HCT116 (cell line): ENCODE measurements at regions not wholly inside any gene's neighbourhood (a gene's known extent, or its start where the extent isn't known, plus 50 kb on each side); places are given as distances from the start of the nearest gene placed in this dataset.

Source experiments
- ATAC-seq: fragments of 200-7000 bp; cut with Tn5 transposase; 2 replicates; pipeline ENCODE4 v1.9.1; 2020; ENCODE audit warnings: mild to moderate bottlenecking, moderate library complexity
- BruUV-seq: library from RNA; stranded (reverse); fragments of 400-500 nt; replicated peaks from 2 replicates; lab custom pipeline; 2021; lab: Mats Ljungman, UMichigan
- CTCF ChIA-PET: fragments of 300-600 bp; sonication (Branson Sonifier 250); formaldehyde crosslinking; loops from one replicate; lab custom pipeline; 2021; ENCODE audit warnings: antibody characterized with exemption; lab: Charles Lee
- POLR2A ChIA-PET: fragments of 300-600, 350-600 bp; sonication (Branson Sonifier 250); formaldehyde crosslinking; loops from one replicate; lab custom pipeline; 2021; ENCODE audit warnings: antibody characterized with exemption; lab: Charles Lee
- RAD21 ChIA-PET, 2 experiments: fragments of 300-600 bp; sonication (Branson Sonifier 250); formaldehyde crosslinking; loops; one replicate each; lab custom pipeline; 2023; ENCODE audit warnings: low total read pairs in 2 of 2; ENCODE audit not compliant: uncharacterized antibody in 2 of 2, unreplicated experiment in 2 of 2, low non-redundant PET in 1 of 2; lab: Charles Lee
- DNase-seq: peaks from one replicate; pipeline ENCODE4 v3.0.0-alpha.2; 2010; ENCODE audit warnings: low read depth, low spot score
- H2AFZ ChIP-seq: fragments of 200-600 bp; shearing (Covaris generic), sonication (generic); 2 replicates; pipeline ENCODE4 v1.6.1; 2017; ENCODE audit warnings: low read depth, mixed run types, mixed read lengths, antibody characterized with exemption, low read length; ENCODE audit not compliant: poor library complexity, severe bottlenecking
- H3K27ac ChIP-seq: 2 replicates; pipeline ENCODE4 v1.5.1; 2012; ENCODE audit warnings: low read depth, low read length
- H3K27me3 ChIP-seq: fragments of 200-600 bp; sonication (generic); 2 replicates; pipeline ENCODE4 v1.6.1; 2016; ENCODE audit warnings: mixed run types, low read length, mixed read lengths; ENCODE audit not compliant: insufficient read depth
- H3K36me3 ChIP-seq, 2 experiments: fragments of 200-500 bp in 1 of 2; fragments of 200-600 bp in 1 of 2; sonication (Bioruptor generic) in 1 of 2; sonication (generic) in 1 of 2; 2 replicates each; pipeline versions ENCODE4 v1.5.1 to v1.6.1; 2014 to 2016; ENCODE audit warnings: low read length in 2 of 2, inconsistent platforms in 1 of 2, mixed read lengths in 1 of 2, mixed run types in 1 of 2; ENCODE audit not compliant: insufficient read depth in 2 of 2, control insufficient read depth in 1 of 2
- H3K4me1 ChIP-seq, 2 experiments: fragments of 200-600 bp in 1 of 2; sonication (generic) in 1 of 2; 2 replicates each; pipeline versions ENCODE4 v1.5.1 to v1.6.1; 2012 to 2017; ENCODE audit warnings: low read length in 2 of 2, inconsistent platforms in 1 of 2, mild to moderate bottlenecking in 1 of 2, mixed read lengths in 1 of 2, mixed run types in 1 of 2, moderate library complexity in 1 of 2; ENCODE audit not compliant: insufficient read depth in 2 of 2, control insufficient read depth in 1 of 2
- H3K4me2 ChIP-seq: fragments of 200-600 bp; sonication (generic); 2 replicates; pipeline ENCODE4 v1.6.1; 2017; ENCODE audit warnings: mixed run types, low read length, mixed read lengths
- H3K4me3 ChIP-seq, 2 experiments: fragments of 200-600 bp in 1 of 2; sonication (generic) in 1 of 2; replicated peaks in 1 of 2; 2 replicates each; pipeline ENCODE4 v1.5.1; 2011 to 2016; ENCODE audit warnings: low read length in 2 of 2, control low read depth in 1 of 2, low read depth in 1 of 2, mild to moderate bottlenecking in 1 of 2, mixed read lengths in 1 of 2, mixed run types in 1 of 2
- H3K79me2 ChIP-seq: fragments of 200-600 bp; sonication (generic); 2 replicates; pipeline ENCODE4 v1.6.1; 2017; ENCODE audit warnings: mild to moderate bottlenecking, mixed run types, low read length, moderate library complexity, mixed read lengths; ENCODE audit not compliant: insufficient read depth
- H3K9ac ChIP-seq: fragments of 200-600 bp; sonication (generic); 2 replicates; pipeline ENCODE4 v1.6.1; 2016; ENCODE audit warnings: low read length, mixed read lengths
- H3K9me2 ChIP-seq: fragments of 200-600 bp; sonication (generic), shearing (Covaris generic); 2 replicates; pipeline ENCODE4 v1.6.1; 2017; ENCODE audit warnings: mixed run types, mild to moderate bottlenecking, moderate library complexity; ENCODE audit not compliant: insufficient read depth
- H3K9me3 ChIP-seq, 2 experiments: fragments of 200-500 bp in 1 of 2; fragments of 200-600 bp in 1 of 2; sonication (Bioruptor generic) in 1 of 2; sonication (generic) in 1 of 2; 2 replicates each; pipeline ENCODE4 v1.6.1; 2014 to 2017; ENCODE audit warnings: low read length in 2 of 2, mixed read lengths in 2 of 2, inconsistent platforms in 1 of 2, low read depth in 1 of 2, mild to moderate bottlenecking in 1 of 2, mixed run types in 1 of 2, moderate library complexity in 1 of 2; ENCODE audit not compliant: control insufficient read depth in 1 of 2, insufficient read depth in 1 of 2
- H4K20me1 ChIP-seq: fragments of 200-600 bp; sonication (generic), shearing (Covaris generic); 2 replicates; pipeline ENCODE4 v1.6.1; 2017; ENCODE audit warnings: mixed run types, mild to moderate bottlenecking, moderate library complexity; ENCODE audit not compliant: insufficient read depth
- CBX3 ChIP-seq: IDR thresholded peaks from 2 replicates; pipeline ENCODE4 v1.6.1; 2012; ENCODE audit warnings: low read depth
- CEBPB ChIP-seq: IDR thresholded peaks from 2 replicates; pipeline ENCODE4 v1.6.1; 2012; ENCODE audit warnings: low read depth
- EGR1 ChIP-seq: IDR thresholded peaks from 2 replicates; pipeline ENCODE4 v1.6.1; 2012; ENCODE audit warnings: low read depth
- EZH2 ChIP-seq: fragments of 200-600 bp; sonication (generic); IDR thresholded peaks from 2 replicates; pipeline ENCODE4 v1.6.1; 2017; ENCODE audit warnings: antibody characterized with exemption, mixed run types
- EZH2phosphoT487 ChIP-seq: fragments of 200-600 bp; IDR thresholded peaks from 2 replicates; pipeline ENCODE4 v1.6.1; 2018; ENCODE audit warnings: antibody characterized with exemption, borderline replicate concordance
- FOSL1 ChIP-seq: IDR thresholded peaks from 2 replicates; pipeline ENCODE4 v1.6.1; 2012; ENCODE audit warnings: low read depth
- JUND ChIP-seq: IDR thresholded peaks from 2 replicates; pipeline ENCODE4 v1.6.1; 2012
- POLR2A ChIP-seq: IDR thresholded peaks from 2 replicates; pipeline ENCODE4 v1.7.0; 2011; ENCODE audit warnings: borderline replicate concordance; ENCODE audit not compliant: insufficient read depth, insufficient read length; ENCODE audit errors: extremely low read depth
- POLR2AphosphoS5 ChIP-seq: IDR thresholded peaks from 2 replicates; pipeline ENCODE4 v1.6.1; 2011; ENCODE audit warnings: mild to moderate bottlenecking, low read depth, low read length, moderate library complexity
- SIN3A ChIP-seq: IDR thresholded peaks from 2 replicates; pipeline ENCODE4 v1.6.1; 2012; ENCODE audit warnings: low read depth
- SP1 ChIP-seq: IDR thresholded peaks from 2 replicates; pipeline ENCODE4 v1.6.1; 2012; ENCODE audit warnings: low read depth
- SRF ChIP-seq: IDR thresholded peaks from 2 replicates; pipeline ENCODE4 v1.6.1; 2012; ENCODE audit warnings: low read depth
- TCF7L2 ChIP-seq: IDR thresholded peaks from 2 replicates; pipeline ENCODE4 v1.7.0; 2011; ENCODE audit warnings: borderline replicate concordance, inconsistent platforms; ENCODE audit not compliant: insufficient read depth, insufficient read length; ENCODE audit errors: extremely low read depth
- YY1 ChIP-seq: IDR thresholded peaks from 2 replicates; pipeline ENCODE4 v1.6.1; 2011; ENCODE audit warnings: low read length, low read depth, moderate library complexity, mild to moderate bottlenecking; ENCODE audit not compliant: insufficient replicate concordance; ENCODE audit errors: extremely low read depth
- ZFX ChIP-seq: fragments of 450-650 bp; IDR thresholded peaks from 2 replicates; pipeline ENCODE4 v1.6.1; 2017
- intact Hi-C: fragments of 100-400 bp; cut with micrococcal nuclease; formaldehyde crosslinking; loops from 2 replicates; pipeline ENCODE4 v1.10.0; 2022
- TF ChIP-seq, protein P1 (sequence below): IDR thresholded peaks from 2 replicates; pipeline ENCODE4 v1.6.1; 2012; ENCODE audit warnings: low read depth
- TF ChIP-seq, protein P2 (sequence below): IDR thresholded peaks from 2 replicates; pipeline ENCODE4 v1.6.1; 2011; ENCODE audit warnings: mild to moderate bottlenecking, low read length, moderate library complexity; ENCODE audit not compliant: insufficient replicate concordance; ENCODE audit errors: extremely low read depth
- TF ChIP-seq, protein P3 (sequence below): IDR thresholded peaks from 2 replicates; pipeline ENCODE4 v1.6.1; 2012

DNA sequence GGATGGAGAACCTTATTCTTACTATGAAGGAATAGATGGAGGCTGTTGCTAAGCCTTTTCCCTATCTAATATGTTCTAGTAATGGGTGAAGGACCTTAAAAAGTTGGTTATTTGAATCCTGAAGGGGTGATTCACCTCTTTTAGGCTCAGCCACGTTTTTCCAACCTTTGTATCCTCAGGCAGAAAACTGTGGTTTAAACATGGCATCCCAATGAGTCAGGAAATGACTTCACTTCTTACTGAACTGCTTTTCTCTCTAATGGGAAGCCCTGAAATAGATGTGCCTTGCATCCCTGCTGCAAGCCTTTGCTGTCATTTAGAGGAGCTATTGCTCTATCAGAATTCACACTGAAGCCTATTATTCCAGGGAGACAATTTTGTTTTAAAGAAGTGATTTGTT lies 191.0 kb upstream of the ARX start:
- RAD21 ChIA-PET, result no interaction called here
- POLR2A ChIA-PET, result no interaction called here

DNA sequence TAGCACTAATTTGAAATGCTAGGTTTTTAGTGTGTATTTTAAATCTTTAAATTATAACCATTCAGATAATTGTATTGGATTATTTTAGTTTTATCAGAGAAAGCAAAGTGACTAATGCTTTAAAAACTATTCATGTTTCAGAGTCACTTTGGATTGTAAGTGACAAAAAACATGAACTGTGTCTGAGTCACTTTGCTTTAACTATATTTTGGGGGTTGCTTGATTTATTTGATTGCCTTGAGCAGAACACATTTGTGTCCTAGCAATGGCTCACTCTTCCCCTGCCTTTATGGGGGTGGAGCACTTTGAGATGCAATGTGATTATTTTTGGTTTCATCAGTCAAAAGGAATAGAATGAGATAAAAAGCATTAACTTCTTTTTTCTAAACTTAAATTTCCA lies 188.4 kb upstream of the ARX start:
- H2AFZ ChIP-seq, result no peak overlapping the region
- H3K9me2 ChIP-seq, result no peaks in the 10 kb centered on the region
- DNase-seq (no peak), ATAC-seq (no peak)
- intact Hi-C loops, result no loop called here
- CTCF ChIA-PET, result no interaction called here
- no peaks in the 10 kb centered on the region for H3K4me1 ChIP-seq
- no peak overlapping the region for H3K4me2 ChIP-seq
- H3K27me3 ChIP-seq, result no peaks in the 10 kb centered on the region
- no peaks in the 10 kb centered on the region for H3K9me3 ChIP-seq
- no TSS peak for BruUV-seq
- H3K4me3 ChIP-seq, result no peak overlapping the region
- H3K79me2 ChIP-seq, result no peaks in the 10 kb centered on the region
- H3K27ac ChIP-seq, result no peak overlapping the region
- no peaks in the 10 kb centered on the region for H3K36me3 ChIP-seq
- H3K9ac ChIP-seq, result no peak overlapping the region
- no peaks in the 10 kb centered on the region for H4K20me1 ChIP-seq
- POLR2A ChIA-PET, result no interaction called here
- RAD21 ChIA-PET, result no interaction called here
- TF ChIP-seq EZH2 (no peak), EZH2phosphoT487 (no peak), POLR2A (no peak), CBX3 (no peak), TCF7L2 (no peak), EGR1 (no peak), SP1 (no peak), YY1 (no peak), SRF (no peak), JUND (no peak), FOSL1 (no peak), ZFX (no peak)
- TF ChIP-seq, protein P1, sequence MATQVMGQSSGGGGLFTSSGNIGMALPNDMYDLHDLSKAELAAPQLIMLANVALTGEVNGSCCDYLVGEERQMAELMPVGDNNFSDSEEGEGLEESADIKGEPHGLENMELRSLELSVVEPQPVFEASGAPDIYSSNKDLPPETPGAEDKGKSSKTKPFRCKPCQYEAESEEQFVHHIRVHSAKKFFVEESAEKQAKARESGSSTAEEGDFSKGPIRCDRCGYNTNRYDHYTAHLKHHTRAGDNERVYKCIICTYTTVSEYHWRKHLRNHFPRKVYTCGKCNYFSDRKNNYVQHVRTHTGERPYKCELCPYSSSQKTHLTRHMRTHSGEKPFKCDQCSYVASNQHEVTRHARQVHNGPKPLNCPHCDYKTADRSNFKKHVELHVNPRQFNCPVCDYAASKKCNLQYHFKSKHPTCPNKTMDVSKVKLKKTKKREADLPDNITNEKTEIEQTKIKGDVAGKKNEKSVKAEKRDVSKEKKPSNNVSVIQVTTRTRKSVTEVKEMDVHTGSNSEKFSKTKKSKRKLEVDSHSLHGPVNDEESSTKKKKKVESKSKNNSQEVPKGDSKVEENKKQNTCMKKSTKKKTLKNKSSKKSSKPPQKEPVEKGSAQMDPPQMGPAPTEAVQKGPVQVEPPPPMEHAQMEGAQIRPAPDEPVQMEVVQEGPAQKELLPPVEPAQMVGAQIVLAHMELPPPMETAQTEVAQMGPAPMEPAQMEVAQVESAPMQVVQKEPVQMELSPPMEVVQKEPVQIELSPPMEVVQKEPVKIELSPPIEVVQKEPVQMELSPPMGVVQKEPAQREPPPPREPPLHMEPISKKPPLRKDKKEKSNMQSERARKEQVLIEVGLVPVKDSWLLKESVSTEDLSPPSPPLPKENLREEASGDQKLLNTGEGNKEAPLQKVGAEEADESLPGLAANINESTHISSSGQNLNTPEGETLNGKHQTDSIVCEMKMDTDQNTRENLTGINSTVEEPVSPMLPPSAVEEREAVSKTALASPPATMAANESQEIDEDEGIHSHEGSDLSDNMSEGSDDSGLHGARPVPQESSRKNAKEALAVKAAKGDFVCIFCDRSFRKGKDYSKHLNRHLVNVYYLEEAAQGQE, result no peak
- TF ChIP-seq, protein P2, sequence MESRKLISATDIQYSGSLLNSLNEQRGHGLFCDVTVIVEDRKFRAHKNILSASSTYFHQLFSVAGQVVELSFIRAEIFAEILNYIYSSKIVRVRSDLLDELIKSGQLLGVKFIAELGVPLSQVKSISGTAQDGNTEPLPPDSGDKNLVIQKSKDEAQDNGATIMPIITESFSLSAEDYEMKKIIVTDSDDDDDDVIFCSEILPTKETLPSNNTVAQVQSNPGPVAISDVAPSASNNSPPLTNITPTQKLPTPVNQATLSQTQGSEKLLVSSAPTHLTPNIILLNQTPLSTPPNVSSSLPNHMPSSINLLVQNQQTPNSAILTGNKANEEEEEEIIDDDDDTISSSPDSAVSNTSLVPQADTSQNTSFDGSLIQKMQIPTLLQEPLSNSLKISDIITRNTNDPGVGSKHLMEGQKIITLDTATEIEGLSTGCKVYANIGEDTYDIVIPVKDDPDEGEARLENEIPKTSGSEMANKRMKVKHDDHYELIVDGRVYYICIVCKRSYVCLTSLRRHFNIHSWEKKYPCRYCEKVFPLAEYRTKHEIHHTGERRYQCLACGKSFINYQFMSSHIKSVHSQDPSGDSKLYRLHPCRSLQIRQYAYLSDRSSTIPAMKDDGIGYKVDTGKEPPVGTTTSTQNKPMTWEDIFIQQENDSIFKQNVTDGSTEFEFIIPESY, result no peak

More for the DNA sequence above, 191.0 kb upstream of the ARX start:
- H3K27me3 ChIP-seq, result no peaks in the 10 kb centered on the region
- TF ChIP-seq POLR2AphosphoS5 (no peak), CEBPB (no peak), YY1 (no peak), SIN3A (no peak), ZFX (no peak), SRF (no peak)
- TF ChIP-seq, protein P3, sequence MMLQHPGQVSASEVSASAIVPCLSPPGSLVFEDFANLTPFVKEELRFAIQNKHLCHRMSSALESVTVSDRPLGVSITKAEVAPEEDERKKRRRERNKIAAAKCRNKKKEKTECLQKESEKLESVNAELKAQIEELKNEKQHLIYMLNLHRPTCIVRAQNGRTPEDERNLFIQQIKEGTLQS, result no peak
- TF ChIP-seq, all 23 proteins: peak for 0
- BruUV-seq, result no TSS peak
- Histone ChIP-seq H2AFZ (no peak overlapping the region), H3K79me2 (no peaks in the 10 kb centered on the region), H3K4me3 (no peak overlapping the region), H4K20me1 (no peaks in the 10 kb centered on the region), H3K36me3 (no peaks in the 10 kb centered on the region), H3K4me2 (no peak overlapping the region), H3K9me3 (no peaks in the 10 kb centered on the region), H3K4me1 (no peaks in the 10 kb centered on the region), H3K27ac (no peak overlapping the region), H3K9me2 (no peaks in the 10 kb centered on the region), H3K9ac (no peak overlapping the region)
- CTCF ChIA-PET, result no interaction called here
- DNase-seq (no peak), ATAC-seq (no peak)
- intact Hi-C loops, result no loop called here
